Common myeloid progenitor, CD34-positive (primary cell): ENCODE measurements at regions not wholly inside any gene's neighbourhood (a gene's known extent, or its start where the extent isn't known, plus 50 kb on each side); places are given as distances from the start of the nearest gene placed in this dataset.

Source experiments
- CTCF ChIA-PET: fragments of 350-600 bp; sonication (Branson Sonifier 250); formaldehyde crosslinking; loops from one replicate; lab custom pipeline; 2021; ENCODE audit warnings: antibody characterized with exemption; lab: Charles Lee
- POLR2A ChIA-PET: fragments of 350-600 bp; sonication (Branson Sonifier 250); formaldehyde crosslinking; loops from one replicate; lab custom pipeline; 2021; ENCODE audit warnings: antibody characterized with exemption; lab: Charles Lee
- DNase-seq, 3 donors: peaks; one replicate each; pipeline versions ENCODE4 v3.0.0 to v3.0.0-alpha.2; 2013
- H3K27ac ChIP-seq, 2 experiments: 1 replicate in 1 of 2; 2 replicates in 1 of 2; pipeline ENCODE4 v1.7.0; 2013; ENCODE audit warnings: inconsistent platforms in 2 of 2, low read length in 2 of 2, mild to moderate bottlenecking in 2 of 2, low read depth in 1 of 2, moderate library complexity in 1 of 2; ENCODE audit not compliant: severe bottlenecking in 2 of 2, insufficient read depth in 1 of 2, poor library complexity in 1 of 2
- H3K27me3 ChIP-seq, 5 experiments: replicated peaks in 2 of 5; 1 replicate in 3 of 5; 2 replicates in 2 of 5; pipeline versions ENCODE4 v1.6.1 to v1.7.0; 2013; ENCODE audit warnings: low read length in 4 of 5, mild to moderate bottlenecking in 2 of 5, moderate library complexity in 2 of 5, inconsistent platforms in 1 of 5; ENCODE audit not compliant: insufficient read depth in 5 of 5, control insufficient read depth in 4 of 5
- H3K36me3 ChIP-seq, 4 experiments: 1 replicate in 2 of 4; 2 replicates in 2 of 4; pipeline versions ENCODE4 v1.6.1 to v1.7.0; 2013; ENCODE audit warnings: low read length in 3 of 4, control low read depth in 1 of 4, mild to moderate bottlenecking in 1 of 4; ENCODE audit not compliant: control insufficient read depth in 4 of 4, insufficient read depth in 4 of 4
- H3K4me1 ChIP-seq, 4 experiments: 1 replicate in 3 of 4; 2 replicates in 1 of 4; pipeline versions ENCODE4 v1.6.1 to v1.7.1; 2013; ENCODE audit warnings: low read length in 3 of 4, mild to moderate bottlenecking in 3 of 4, control low read depth in 1 of 4, inconsistent platforms in 1 of 4, moderate library complexity in 1 of 4; ENCODE audit not compliant: control insufficient read depth in 4 of 4, insufficient read depth in 4 of 4; ENCODE audit errors: control extremely low read depth in 1 of 4
- H3K4me3 ChIP-seq, 7 experiments: 1 replicate in 4 of 7; 2 replicates in 3 of 7; pipeline versions ENCODE4 v1.5.1 to v1.7.0; 2013; ENCODE audit warnings: mild to moderate bottlenecking in 7 of 7, low read length in 6 of 7, moderate library complexity in 6 of 7, inconsistent platforms in 2 of 7, low read depth in 2 of 7, control low read depth in 1 of 7; ENCODE audit not compliant: insufficient read depth in 4 of 7, control insufficient read depth in 1 of 7; ENCODE audit errors: extremely low read depth in 1 of 7
- H3K9me3 ChIP-seq, 5 experiments: 1 replicate in 4 of 5; 2 replicates in 1 of 5; pipeline versions ENCODE4 v1.6.1 to v1.7.1; 2013; ENCODE audit warnings: low read length in 4 of 5, mild to moderate bottlenecking in 2 of 5, inconsistent platforms in 1 of 5, low read depth in 1 of 5, moderate library complexity in 1 of 5; ENCODE audit not compliant: control insufficient read depth in 4 of 5, insufficient read depth in 2 of 5; ENCODE audit errors: control extremely low read depth in 1 of 5
- WGBS: methylation state at CpG from one replicate; pipeline ENCODE4 v1.1.5; 2013; ENCODE audit not compliant: insufficient coverage; 5-methylcytosine and 5-hydroxymethylcytosine counted together

GRCh38 chr5:89871906-89872305 lies 537.6 kb downstream of the CETN3 start:
- no peak overlapping the region for H3K27ac ChIP-seq
- H3K9me3 ChIP-seq, result no peaks in the 10 kb centered on the region
- ChIA-PET CTCF (no interaction called here), POLR2A (no interaction called here)
- H3K36me3 ChIP-seq, result no peaks in the 10 kb centered on the region
- H3K4me1 ChIP-seq, result no peaks in the 10 kb centered on the region
- H3K4me3 ChIP-seq, result no peak overlapping the region
- no peaks in the 10 kb centered on the region for H3K27me3 ChIP-seq
- 67% methylated on average over 1 of the region's 2 CpGs for WGBS
- no peak for DNase-seq

- no peak for DNase-seq
- no peak overlapping the region for H3K27ac ChIP-seq
- WGBS, result 100% methylated on average over 1 of the region's 2 CpGs
- H3K27me3 ChIP-seq, result no peaks in the 10 kb centered on the region
- H3K4me3 ChIP-seq, result no peak overlapping the region
- CTCF ChIA-PET, result interaction anchor here (1.1 kb wide), 1 partner anchor 10 kb away, joined by 3 read pairs; no protein-coding TSS in a partner anchor
- H3K9me3 ChIP-seq, result no peaks in the 10 kb centered on the region
- no peaks in the 10 kb centered on the region for H3K36me3 ChIP-seq
- no peaks in the 10 kb centered on the region for H3K4me1 ChIP-seq
- POLR2A ChIA-PET, result no interaction called here
Measured at GRCh38 chr5:89869346-89869745, 540.2 kb downstream of the CETN3 start.

- ChIA-PET POLR2A (no interaction called here), CTCF (no interaction called here)
- Histone ChIP-seq H3K27me3 (no peaks in the 10 kb centered on the region), H3K27ac (no peak overlapping the region), H3K4me3 (no peak overlapping the region), H3K4me1 (no peaks in the 10 kb centered on the region), H3K36me3 (no peaks in the 10 kb centered on the region), H3K9me3 (no peaks in the 10 kb centered on the region)
- WGBS, result 100% methylated on average over 2 of the region's 3 CpGs
- no peak for DNase-seq
Measured at GRCh38 chr5:89866410-89866809, 543.1 kb downstream of the CETN3 start.

GRCh38 chr5:89864941-89865340 lies 544.6 kb downstream of the CETN3 start:
- Histone ChIP-seq H3K36me3 (no peaks in the 10 kb centered on the region), H3K4me1 (no peaks in the 10 kb centered on the region), H3K4me3 (no peak overlapping the region), H3K27ac (no peak overlapping the region), H3K27me3 (no peaks in the 10 kb centered on the region), H3K9me3 (no peaks in the 10 kb centered on the region)
- POLR2A ChIA-PET, result no interaction called here
- CTCF ChIA-PET, result no interaction called here
- no peak for DNase-seq
- no CpG with 5 or more reads among the region's 1 CpG for WGBS

GRCh38 chr5:89857790-89858189 lies 551.8 kb downstream of the CETN3 start:
- no peak overlapping the region for H3K4me3 ChIP-seq
- CTCF ChIA-PET, result no interaction called here

GRCh38 chr5:89855417-89855816 lies 554.1 kb downstream of the CETN3 start:
- Histone ChIP-seq H3K27me3 (no peaks in the 10 kb centered on the region), H3K27ac (no peak overlapping the region), H3K4me1 (no peaks in the 10 kb centered on the region), H3K36me3 (no peaks in the 10 kb centered on the region), H3K4me3 (no peak overlapping the region), H3K9me3 (no peaks in the 10 kb centered on the region)
- WGBS, result 100% methylated on average over 2 of the region's 2 CpGs
- CTCF ChIA-PET, result no interaction called here
- POLR2A ChIA-PET, result no interaction called here
- DNase-seq, result no peak

More at GRCh38 chr5:89857790-89858189, 551.8 kb downstream of the CETN3 start:
- DNase-seq, result no peak
- Histone ChIP-seq H3K27me3 (no peaks in the 10 kb centered on the region), H3K4me1 (no peaks in the 10 kb centered on the region), H3K27ac (no peak overlapping the region), H3K36me3 (no peaks in the 10 kb centered on the region), H3K9me3 (no peaks in the 10 kb centered on the region)
- WGBS, result no CpG with 5 or more reads among the region's 5 CpGs
- POLR2A ChIA-PET, result no interaction called here

GRCh38 chr5:89851911-89852310 lies 557.6 kb downstream of the CETN3 start:
- Histone ChIP-seq H3K4me3 (no peak overlapping the region), H3K4me1 (no peaks in the 10 kb centered on the region), H3K36me3 (no peaks in the 10 kb centered on the region), H3K9me3 (no peaks in the 10 kb centered on the region), H3K27me3 (no peaks in the 10 kb centered on the region), H3K27ac (no peak overlapping the region)
- no peak for DNase-seq
- 100% methylated on average over 2 of the region's 3 CpGs for WGBS
- ChIA-PET CTCF (no interaction called here), POLR2A (no interaction called here)
